Activated CD8-positive, alpha-beta memory T cell treated with anti-CD3 and anti-CD28 coated beads for 48 hours (primary cell): ENCODE measurements at regions not wholly inside any gene's neighbourhood (a gene's known extent, or its start where the extent isn't known, plus 50 kb on each side); places are given as distances from the start of the nearest gene placed in this dataset.

Source experiments
- DNase-seq, 3 experiments: peaks; one replicate each; pipeline ENCODE4 v3.0.0-alpha.2; 2020; ENCODE audit warnings: low read depth in 2 of 3, low spot score in 2 of 3

GRCh38 chr18:41630232-41630886 is 324.7 kb upstream of the PIK3C3 start:
- DNase-seq, result no peak

- no peak for DNase-seq
These were observed 330.6 kb upstream of the PIK3C3 start for GRCh38 chr18:41624460-41624859.

- DNase-seq, result no peak
These were observed 333.9 kb upstream of the PIK3C3 start for GRCh38 chr18:41621177-41621576.

GRCh38 chr18:41618147-41618546 is 336.9 kb upstream of the PIK3C3 start:
- DNase-seq, result no peak

GRCh38 chr18:41617647-41618046 is 337.4 kb upstream of the PIK3C3 start:
- DNase-seq, result no peak

GRCh38 chr18:41613003-41613609 is 341.9 kb upstream of the PIK3C3 start:
- no peak for DNase-seq

GRCh38 chr18:41604964-41605363 is 350.1 kb upstream of the PIK3C3 start:
- no peak for DNase-seq

GRCh38 chr18:41602034-41602433 is 353.0 kb upstream of the PIK3C3 start:
- no peak for DNase-seq

- no peak for DNase-seq
These were observed 354.2 kb upstream of the PIK3C3 start for GRCh38 chr18:41600693-41601391.

- DNase-seq, result no peak
These were observed 355.6 kb upstream of the PIK3C3 start for GRCh38 chr18:41599466-41599865.

GRCh38 chr18:41594582-41594981 is 360.5 kb upstream of the PIK3C3 start:
- DNase-seq, result no peak

GRCh38 chr18:41593171-41593675 is 361.8 kb upstream of the PIK3C3 start:
- no peak for DNase-seq

GRCh38 chr18:41587976-41588375 is 367.1 kb upstream of the PIK3C3 start:
- DNase-seq, result no peak

- DNase-seq, result no peak
These were observed 369.5 kb upstream of the PIK3C3 start for GRCh38 chr18:41585512-41585911.

- no peak for DNase-seq
These were observed 375.8 kb upstream of the PIK3C3 start for GRCh38 chr18:41579185-41579584.

- no peak for DNase-seq
These were observed 377.5 kb upstream of the PIK3C3 start for GRCh38 chr18:41577529-41577928.

- no peak for DNase-seq
These were observed 378.4 kb upstream of the PIK3C3 start for GRCh38 chr18:41576643-41577042.

GRCh38 chr18:41569867-41570266 is 385.2 kb upstream of the PIK3C3 start:
- DNase-seq, result no peak

- DNase-seq, result no peak
These were observed 393.1 kb upstream of the PIK3C3 start for GRCh38 chr18:41561961-41562360.

GRCh38 chr18:41558715-41559114 is 396.3 kb upstream of the PIK3C3 start:
- no peak for DNase-seq

GRCh38 chr18:41553716-41554115 is 401.3 kb upstream of the PIK3C3 start:
- no peak for DNase-seq

GRCh38 chr18:41548521-41549260 is 406.3 kb upstream of the PIK3C3 start:
- no peak for DNase-seq
